Hepatocyte (in vitro differentiated cells): ENCODE measurements at regions not wholly inside any gene's neighbourhood (a gene's known extent, or its start where the extent isn't known, plus 50 kb on each side); places are given as distances from the start of the nearest gene placed in this dataset.

Experiments used
- EZH2 ChIP-seq: fragments of 200-600 bp; sonication (generic); IDR thresholded peaks from 2 replicates; pipeline ENCODE4 v1.6.1; 2016; ENCODE audit warnings: antibody characterized with exemption, mild to moderate bottlenecking, borderline replicate concordance
- EZH2phosphoT487 ChIP-seq: fragments of 200-600 bp; sonication (generic); IDR thresholded peaks from one replicate; pipeline ENCODE4 v1.6.1; 2018; ENCODE audit warnings: antibody characterized with exemption, mild to moderate bottlenecking, low read depth, moderate library complexity; ENCODE audit not compliant: unreplicated experiment, severe bottlenecking
- TF ChIP-seq, protein P1 (sequence below): fragments of 200-600 bp; sonication (generic); IDR thresholded peaks from 2 replicates; pipeline ENCODE4 v1.5.1; 2016; ENCODE audit warnings: antibody characterized with exemption, mild to moderate bottlenecking; ENCODE audit not compliant: poor library complexity

DNA sequence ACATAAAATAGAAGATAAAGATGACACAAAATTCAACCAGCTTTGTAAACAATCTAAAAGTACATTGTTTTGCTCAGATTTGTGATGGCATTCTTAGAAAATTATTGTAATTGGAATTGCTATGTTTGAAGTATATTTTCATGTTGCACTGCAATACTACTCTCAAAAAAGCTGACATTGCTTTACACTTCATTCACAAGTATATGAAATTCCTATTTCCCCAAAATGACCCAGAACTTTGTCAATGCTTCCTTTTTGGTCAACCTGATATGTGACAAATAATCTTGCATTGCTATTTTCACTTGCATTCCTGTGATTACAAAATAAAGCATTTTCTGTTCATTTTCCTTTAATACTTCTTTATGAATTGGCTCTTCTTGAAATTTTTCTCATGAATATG is 104.1 kb upstream of the BMP5 start:
- TF ChIP-seq, protein P1, sequence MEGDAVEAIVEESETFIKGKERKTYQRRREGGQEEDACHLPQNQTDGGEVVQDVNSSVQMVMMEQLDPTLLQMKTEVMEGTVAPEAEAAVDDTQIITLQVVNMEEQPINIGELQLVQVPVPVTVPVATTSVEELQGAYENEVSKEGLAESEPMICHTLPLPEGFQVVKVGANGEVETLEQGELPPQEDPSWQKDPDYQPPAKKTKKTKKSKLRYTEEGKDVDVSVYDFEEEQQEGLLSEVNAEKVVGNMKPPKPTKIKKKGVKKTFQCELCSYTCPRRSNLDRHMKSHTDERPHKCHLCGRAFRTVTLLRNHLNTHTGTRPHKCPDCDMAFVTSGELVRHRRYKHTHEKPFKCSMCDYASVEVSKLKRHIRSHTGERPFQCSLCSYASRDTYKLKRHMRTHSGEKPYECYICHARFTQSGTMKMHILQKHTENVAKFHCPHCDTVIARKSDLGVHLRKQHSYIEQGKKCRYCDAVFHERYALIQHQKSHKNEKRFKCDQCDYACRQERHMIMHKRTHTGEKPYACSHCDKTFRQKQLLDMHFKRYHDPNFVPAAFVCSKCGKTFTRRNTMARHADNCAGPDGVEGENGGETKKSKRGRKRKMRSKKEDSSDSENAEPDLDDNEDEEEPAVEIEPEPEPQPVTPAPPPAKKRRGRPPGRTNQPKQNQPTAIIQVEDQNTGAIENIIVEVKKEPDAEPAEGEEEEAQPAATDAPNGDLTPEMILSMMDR, result no peak
- TF ChIP-seq EZH2, result no peak
- TF ChIP-seq EZH2phosphoT487, result no peak
